DND-41 (cell line): ENCODE measurements at regions not wholly inside any gene's neighbourhood (a gene's known extent, or its start where the extent isn't known, plus 50 kb on each side); places are given as distances from the start of the nearest gene placed in this dataset.
"Not testable (repeated sequence)": the region's sequence is repeated elsewhere in the genome, so short reads cannot be mapped to it uniquely, and the experiment has no call there.

Experiments
- ATAC-seq: fragments of 200-7000 bp; cut with Tn5 transposase; 3 replicates; pipeline ENCODE4 v1.9.1; 2021; ENCODE audit warnings: low read depth; ENCODE audit not compliant: insufficient read depth
- DNase-seq: peaks from one replicate; pipeline ENCODE4 v3.0.0-alpha.2; 2020
- H2AFZ ChIP-seq: 2 replicates; pipeline ENCODE4 v1.6.0; 2012; ENCODE audit warnings: low read depth, low read length
- H3K27ac ChIP-seq: 2 replicates; pipeline ENCODE4 v1.5.1; 2012; ENCODE audit warnings: low read length, inconsistent platforms
- H3K27me3 ChIP-seq: fragments of 200-600 bp; sonication (generic); 2 replicates; pipeline ENCODE4 v1.6.0; 2012; ENCODE audit warnings: low read length, mild to moderate bottlenecking, inconsistent platforms; ENCODE audit not compliant: insufficient read depth, poor library complexity
- H3K36me3 ChIP-seq: 2 replicates; pipeline ENCODE4 v1.5.1; 2012; ENCODE audit warnings: low read length, inconsistent platforms; ENCODE audit not compliant: insufficient read depth
- H3K4me1 ChIP-seq: 2 replicates; pipeline ENCODE4 v1.5.1; 2012; ENCODE audit warnings: mild to moderate bottlenecking, low read length; ENCODE audit not compliant: insufficient read depth
- H3K4me2 ChIP-seq: 2 replicates; pipeline ENCODE4 v1.6.0; 2012; ENCODE audit warnings: mild to moderate bottlenecking, moderate library complexity, low read length, inconsistent platforms; ENCODE audit not compliant: insufficient read depth
- H3K4me3 ChIP-seq, 2 experiments: fragments of 200-600 bp in 1 of 2; shearing (Covaris generic) in 1 of 2; 2 replicates each; pipeline ENCODE4 v1.5.1; 2012 to 2016; ENCODE audit warnings: inconsistent platforms in 2 of 2, low read length in 2 of 2, mild to moderate bottlenecking in 2 of 2, low read depth in 1 of 2, moderate library complexity in 1 of 2
- H3K79me2 ChIP-seq: 2 replicates; pipeline ENCODE4 v1.6.0; 2012; ENCODE audit warnings: low read length, inconsistent platforms; ENCODE audit not compliant: insufficient read depth
- H3K9ac ChIP-seq: 2 replicates; pipeline ENCODE4 v1.6.0; 2012; ENCODE audit warnings: low read depth, mild to moderate bottlenecking, inconsistent platforms, low read length, moderate library complexity
- H3K9me3 ChIP-seq: 2 replicates; pipeline ENCODE4 v1.5.1; 2012; ENCODE audit warnings: low read length, moderate library complexity, mild to moderate bottlenecking, inconsistent platforms; ENCODE audit not compliant: insufficient read depth, severe bottlenecking
- H4K20me1 ChIP-seq: 2 replicates; pipeline ENCODE4 v1.6.0; 2012; ENCODE audit warnings: low read length; ENCODE audit not compliant: insufficient read depth
- EZH2 ChIP-seq: IDR thresholded peaks from 3 replicates; pipeline ENCODE4 v1.6.1; 2012; ENCODE audit warnings: borderline replicate concordance, low read depth, mild to moderate bottlenecking, moderate library complexity, low read length, inconsistent platforms; ENCODE audit not compliant: severe bottlenecking
- TF ChIP-seq, protein P1 (sequence below): IDR thresholded peaks from 2 replicates; pipeline ENCODE4 v1.5.1; 2012; ENCODE audit warnings: borderline replicate concordance, low read length, moderate library complexity, mild to moderate bottlenecking; ENCODE audit not compliant: poor library complexity, severe bottlenecking; ENCODE audit errors: extremely low read depth

DNA sequence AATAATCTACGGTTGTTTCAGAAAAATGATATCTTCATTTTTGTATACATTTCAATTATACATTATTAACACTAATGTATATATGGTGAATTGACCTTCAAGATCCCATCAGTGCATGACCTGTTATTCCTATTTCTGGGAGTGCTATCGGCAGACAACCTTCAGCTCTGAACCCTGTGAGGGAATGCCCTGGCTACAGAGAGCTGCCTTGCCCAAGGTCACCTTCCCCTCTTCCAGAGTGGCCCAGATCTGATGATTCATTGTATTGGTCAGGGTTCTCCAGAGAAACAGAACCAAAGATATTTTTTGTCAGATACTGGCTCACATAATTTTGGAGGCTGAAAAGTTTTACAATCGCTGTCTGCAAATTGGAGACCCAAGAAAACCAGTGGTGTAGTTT, 235.5 kb downstream of the ZNF92 start:
- Histone ChIP-seq H3K27me3 (no peaks in the 10 kb centered on the region), H2AFZ (no peak overlapping the region), H3K4me2 (no peak overlapping the region), H3K79me2 (no peaks in the 10 kb centered on the region), H3K36me3 (no peaks in the 10 kb centered on the region), H3K9me3 (no peaks in the 10 kb centered on the region), H4K20me1 (no peaks in the 10 kb centered on the region), H3K4me1 (no peaks in the 10 kb centered on the region), H3K4me3 (no peak overlapping the region), H3K9ac (no peak overlapping the region), H3K27ac (no peak overlapping the region)
- no peak for TF ChIP-seq EZH2
- TF ChIP-seq, protein P1, sequence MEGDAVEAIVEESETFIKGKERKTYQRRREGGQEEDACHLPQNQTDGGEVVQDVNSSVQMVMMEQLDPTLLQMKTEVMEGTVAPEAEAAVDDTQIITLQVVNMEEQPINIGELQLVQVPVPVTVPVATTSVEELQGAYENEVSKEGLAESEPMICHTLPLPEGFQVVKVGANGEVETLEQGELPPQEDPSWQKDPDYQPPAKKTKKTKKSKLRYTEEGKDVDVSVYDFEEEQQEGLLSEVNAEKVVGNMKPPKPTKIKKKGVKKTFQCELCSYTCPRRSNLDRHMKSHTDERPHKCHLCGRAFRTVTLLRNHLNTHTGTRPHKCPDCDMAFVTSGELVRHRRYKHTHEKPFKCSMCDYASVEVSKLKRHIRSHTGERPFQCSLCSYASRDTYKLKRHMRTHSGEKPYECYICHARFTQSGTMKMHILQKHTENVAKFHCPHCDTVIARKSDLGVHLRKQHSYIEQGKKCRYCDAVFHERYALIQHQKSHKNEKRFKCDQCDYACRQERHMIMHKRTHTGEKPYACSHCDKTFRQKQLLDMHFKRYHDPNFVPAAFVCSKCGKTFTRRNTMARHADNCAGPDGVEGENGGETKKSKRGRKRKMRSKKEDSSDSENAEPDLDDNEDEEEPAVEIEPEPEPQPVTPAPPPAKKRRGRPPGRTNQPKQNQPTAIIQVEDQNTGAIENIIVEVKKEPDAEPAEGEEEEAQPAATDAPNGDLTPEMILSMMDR = no peak
- ATAC-seq (no peak), DNase-seq (no peak)

DNA sequence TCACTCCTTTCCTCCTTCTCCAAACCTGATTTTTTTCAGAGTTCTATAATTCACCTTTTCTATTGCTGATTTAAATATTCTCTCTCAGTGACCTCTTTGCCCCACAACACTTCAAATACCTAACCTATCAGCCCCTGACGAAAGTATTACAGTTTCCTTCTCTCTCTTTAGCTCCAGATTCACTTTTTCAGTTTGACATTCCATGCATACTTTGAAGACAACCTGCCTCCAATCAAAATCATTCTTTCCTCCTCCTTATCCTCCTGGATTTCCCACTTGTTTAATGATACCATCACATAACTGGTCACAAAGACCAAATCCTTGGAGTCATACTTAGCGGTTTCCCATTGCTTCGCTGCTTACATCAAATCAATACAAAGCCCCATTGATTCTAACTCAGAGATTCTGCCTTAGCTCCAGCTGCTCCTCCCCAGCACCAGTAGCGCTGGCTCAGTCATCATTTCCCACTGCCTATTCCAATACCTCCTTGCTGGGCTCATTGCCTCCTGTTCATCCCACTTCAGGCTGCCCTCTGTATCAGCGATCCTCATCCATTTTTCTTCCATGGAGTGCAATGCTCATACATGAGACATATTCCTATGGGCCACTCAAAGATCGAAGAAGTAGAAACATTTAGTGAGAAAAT, 240.1 kb downstream of the ZNF92 start:
- not testable (repeated sequence) for H2AFZ ChIP-seq, H3K27ac ChIP-seq, H4K20me1 ChIP-seq, ATAC-seq, H3K79me2 ChIP-seq, H3K27me3 ChIP-seq, H3K4me1 ChIP-seq, H3K9me3 ChIP-seq, H3K36me3 ChIP-seq, H3K9ac ChIP-seq, H3K4me2 ChIP-seq, DNase-seq, H3K4me3 ChIP-seq

DNA sequence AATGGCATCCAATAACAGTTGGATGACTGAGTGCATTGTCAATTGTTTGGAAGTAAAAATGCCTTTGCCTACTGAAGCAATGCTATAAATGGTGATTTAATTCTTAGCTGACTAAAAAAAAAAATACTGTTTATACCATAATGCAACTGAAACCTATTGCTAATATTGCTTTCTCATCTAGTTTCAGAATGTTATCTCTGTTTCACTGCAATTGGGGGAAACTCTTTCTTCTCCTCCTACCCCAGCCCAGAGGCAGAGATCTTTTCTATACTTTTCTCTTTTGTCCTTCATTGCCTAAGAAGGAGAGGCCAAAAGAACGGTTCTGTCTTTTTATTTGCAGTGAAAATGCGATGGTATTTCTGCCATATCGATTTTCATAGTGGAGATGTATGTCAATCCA, 242.5 kb downstream of the ZNF92 start:
- not testable (repeated sequence) for H3K27ac ChIP-seq, H2AFZ ChIP-seq, H3K4me2 ChIP-seq, H3K79me2 ChIP-seq, ATAC-seq, DNase-seq, H4K20me1 ChIP-seq, H3K9me3 ChIP-seq, H3K27me3 ChIP-seq, H3K36me3 ChIP-seq, H3K9ac ChIP-seq, H3K4me1 ChIP-seq, H3K4me3 ChIP-seq

DNA sequence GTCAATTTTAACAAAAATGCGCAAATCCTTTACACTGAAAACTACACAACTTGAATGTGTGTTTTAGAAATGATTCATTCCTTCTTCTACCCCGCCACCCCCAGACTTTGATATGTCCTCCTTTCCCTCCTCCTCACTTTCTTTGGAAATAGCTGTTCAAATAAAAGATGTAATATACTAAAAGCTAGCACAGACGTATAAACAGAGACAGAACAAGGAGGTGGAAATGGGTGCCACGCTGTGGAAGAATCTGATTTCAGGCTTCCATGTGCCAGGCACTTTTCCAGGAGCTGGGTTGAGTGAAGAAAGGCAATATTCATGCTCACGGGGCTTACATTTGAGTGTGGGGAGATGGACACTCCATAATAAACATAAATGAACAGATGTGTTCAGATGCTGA, 246.6 kb downstream of the ZNF92 start:
- H3K36me3 ChIP-seq, DNase-seq: not testable (repeated sequence)

DNA sequence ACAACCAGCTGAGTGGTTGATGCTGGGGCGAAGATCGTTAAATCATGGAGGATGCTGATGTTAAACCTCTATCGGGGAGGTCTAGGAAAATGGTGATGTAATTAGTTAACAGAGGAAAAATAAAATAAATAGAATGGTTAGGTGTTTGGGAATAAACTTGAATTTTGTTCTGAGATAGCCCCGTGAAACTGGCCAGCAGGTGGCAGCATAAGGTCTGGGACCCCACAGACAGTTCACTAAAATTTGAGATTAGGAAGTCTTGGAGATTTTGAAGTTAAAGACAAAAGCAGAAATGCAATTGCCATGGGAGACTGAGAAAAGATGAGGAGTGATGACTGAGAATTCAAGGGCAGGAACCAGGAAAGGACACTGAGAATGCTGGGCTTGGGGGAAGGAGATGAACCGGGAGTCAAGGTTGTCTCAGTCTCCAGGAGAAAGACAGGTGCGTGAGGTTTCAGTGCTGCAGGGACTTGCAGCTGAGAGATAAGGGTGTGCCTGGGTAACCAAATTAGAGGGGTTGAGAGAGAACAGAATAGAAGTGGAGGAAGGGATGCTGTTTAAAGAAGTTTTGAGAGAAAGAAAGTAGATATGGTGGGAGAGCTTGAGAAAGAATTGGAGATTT, 248.0 kb downstream of the ZNF92 start:
- TF ChIP-seq, protein P1 = peak; percentile 62
- H4K20me1 ChIP-seq, H3K4me3 ChIP-seq, H3K9ac ChIP-seq, H3K4me2 ChIP-seq, H3K79me2 ChIP-seq, H3K9me3 ChIP-seq, H3K27me3 ChIP-seq, H3K27ac ChIP-seq, H3K36me3 ChIP-seq, H2AFZ ChIP-seq, H3K4me1 ChIP-seq: not testable (repeated sequence)
- ATAC-seq (peak; percentile 68), DNase-seq (peak; percentile 56)

More for the DNA sequence above, 246.6 kb downstream of the ZNF92 start:
- H3K27me3 ChIP-seq, H3K27ac ChIP-seq, H3K4me1 ChIP-seq, H2AFZ ChIP-seq, H3K9ac ChIP-seq, H3K79me2 ChIP-seq, H4K20me1 ChIP-seq, ATAC-seq, H3K4me2 ChIP-seq, H3K9me3 ChIP-seq, H3K4me3 ChIP-seq: not testable (repeated sequence)

DNA sequence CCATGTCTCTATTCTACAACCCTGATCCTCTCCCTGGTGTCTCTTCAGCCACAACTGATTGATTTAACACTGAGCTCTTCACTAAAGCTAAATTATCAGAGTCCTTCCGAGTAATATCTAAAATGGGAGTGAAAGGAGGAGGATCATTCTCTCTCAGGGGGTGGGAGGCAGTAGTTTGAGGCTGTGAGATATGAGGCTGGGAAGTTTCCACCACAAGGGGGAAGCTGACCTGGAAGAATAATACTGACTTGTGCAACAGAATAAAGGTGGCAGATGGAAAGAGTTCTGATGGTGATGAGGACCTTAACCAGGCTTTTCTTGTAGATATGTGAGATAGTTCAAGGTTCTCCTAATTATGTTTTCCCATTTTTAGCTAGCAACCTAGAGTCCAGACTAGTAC, 241.6 kb upstream of the VKORC1L1 start:
- not testable (repeated sequence) for H2AFZ ChIP-seq, H4K20me1 ChIP-seq, H3K36me3 ChIP-seq, H3K9ac ChIP-seq, H3K4me2 ChIP-seq, H3K79me2 ChIP-seq, ATAC-seq, H3K27ac ChIP-seq, H3K27me3 ChIP-seq, H3K4me3 ChIP-seq, H3K9me3 ChIP-seq, DNase-seq, H3K4me1 ChIP-seq
